ENCODE measurements at regions not wholly inside any gene's neighbourhood (a gene's known extent, or its start where the extent isn't known, plus 50 kb on each side); places are given as distances from the start of the nearest gene placed in this dataset.

- TF ChIP-seq CTCF (IDR thresholded peaks at IDR 0.05; ENCODE audit: low read length) (no peak), EZH2 (IDR thresholded peaks at IDR 0.05; ENCODE audit: borderline replicate concordance, low read length) (no peak)
Measured at GRCh38 chr2:120439067-120439368, 93.1 kb downstream of the INHBB start.

All from OCI-LY1 (cell line).